SU-DHL-6 (cell line): ENCODE measurements at regions not wholly inside any gene's neighbourhood (a gene's known extent, or its start where the extent isn't known, plus 50 kb on each side); places are given as distances from the start of the nearest gene placed in this dataset.

Experiments
- CTCF ChIP-seq: fragments of 200-600 bp; sonication (generic); IDR thresholded peaks from one replicate; pipeline ENCODE4 v1.5.1; 2017; ENCODE audit warnings: antibody characterized with exemption, mild to moderate bottlenecking, low read length, moderate library complexity; ENCODE audit not compliant: insufficient read depth, poor library complexity, severe bottlenecking
- EZH2phosphoT487 ChIP-seq: fragments of 200-600 bp; sonication (generic), shearing (Covaris generic); conservative IDR thresholded peaks from 2 replicates; pipeline ENCODE4 v1.6.1; 2018; ENCODE audit warnings: mild to moderate bottlenecking, antibody characterized with exemption, low read length, moderate library complexity, mixed read lengths

GRCh38 chr2:144597894-144598593, 78.1 kb upstream of the ZEB2 start:
- TF ChIP-seq CTCF, result no peak
- no peak for TF ChIP-seq EZH2phosphoT487
